ENCODE measurements at regions not wholly inside any gene's neighbourhood (a gene's known extent, or its start where the extent isn't known, plus 50 kb on each side); places are given as distances from the start of the nearest gene placed in this dataset.

DNA sequence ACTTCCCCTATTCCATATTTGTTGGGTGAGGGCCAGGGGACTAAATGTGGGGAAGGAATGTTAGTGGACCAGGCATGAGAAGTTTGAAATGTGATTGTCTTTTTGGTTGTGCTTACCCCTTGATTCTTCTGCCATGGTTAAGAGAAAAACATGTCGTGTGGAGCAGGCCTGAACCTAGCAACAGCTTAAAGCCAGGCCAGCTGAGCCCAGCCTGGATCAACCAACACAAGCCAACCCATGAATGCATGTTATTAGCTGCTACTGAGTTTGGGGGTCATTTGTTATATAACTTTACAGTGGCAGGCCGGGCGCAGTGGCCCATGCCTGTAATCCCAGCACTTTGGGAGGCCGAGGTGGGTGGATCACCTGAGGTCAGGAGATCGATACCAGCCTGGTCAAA is 52.4 kb upstream of the TRIO start:
- TF ChIP-seq, protein P1, sequence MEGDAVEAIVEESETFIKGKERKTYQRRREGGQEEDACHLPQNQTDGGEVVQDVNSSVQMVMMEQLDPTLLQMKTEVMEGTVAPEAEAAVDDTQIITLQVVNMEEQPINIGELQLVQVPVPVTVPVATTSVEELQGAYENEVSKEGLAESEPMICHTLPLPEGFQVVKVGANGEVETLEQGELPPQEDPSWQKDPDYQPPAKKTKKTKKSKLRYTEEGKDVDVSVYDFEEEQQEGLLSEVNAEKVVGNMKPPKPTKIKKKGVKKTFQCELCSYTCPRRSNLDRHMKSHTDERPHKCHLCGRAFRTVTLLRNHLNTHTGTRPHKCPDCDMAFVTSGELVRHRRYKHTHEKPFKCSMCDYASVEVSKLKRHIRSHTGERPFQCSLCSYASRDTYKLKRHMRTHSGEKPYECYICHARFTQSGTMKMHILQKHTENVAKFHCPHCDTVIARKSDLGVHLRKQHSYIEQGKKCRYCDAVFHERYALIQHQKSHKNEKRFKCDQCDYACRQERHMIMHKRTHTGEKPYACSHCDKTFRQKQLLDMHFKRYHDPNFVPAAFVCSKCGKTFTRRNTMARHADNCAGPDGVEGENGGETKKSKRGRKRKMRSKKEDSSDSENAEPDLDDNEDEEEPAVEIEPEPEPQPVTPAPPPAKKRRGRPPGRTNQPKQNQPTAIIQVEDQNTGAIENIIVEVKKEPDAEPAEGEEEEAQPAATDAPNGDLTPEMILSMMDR (conservative IDR thresholded peaks at IDR 0.05; ENCODE audit: low read depth): no peak
- POLR2A ChIA-PET (ENCODE audit: low non-redundant PET): no interaction called here
- DNase-seq (ENCODE audit: low spot score): no peak
- no peak overlapping the region for H3K27ac ChIP-seq
- CTCF ChIA-PET: no interaction called here

DNA sequence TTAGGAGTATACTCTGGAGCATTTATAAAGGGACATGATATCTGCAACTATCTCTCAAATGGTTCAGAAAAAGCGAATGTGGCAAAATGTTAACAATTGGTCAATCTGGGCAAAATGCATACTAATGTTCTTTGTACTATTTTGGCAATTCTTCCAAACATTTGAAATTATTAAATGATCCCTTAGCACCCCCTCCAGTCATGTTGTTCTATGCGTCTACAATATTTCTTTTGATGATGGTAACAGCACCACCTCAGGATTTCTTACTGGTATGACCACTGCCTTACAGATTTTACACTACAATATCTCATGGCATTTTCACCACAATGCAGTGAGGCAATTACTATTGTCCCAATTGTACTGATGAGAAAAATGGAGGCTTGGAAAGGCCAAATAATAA is 52.9 kb upstream of the TRIO start:
- no peak overlapping the region for H3K27ac ChIP-seq
- TF ChIP-seq, protein P1 (conservative IDR thresholded peaks at IDR 0.05; ENCODE audit: low read depth): no peak
- POLR2A ChIA-PET (ENCODE audit: low non-redundant PET): no interaction called here
- no peak for DNase-seq (ENCODE audit: low spot score)
- CTCF ChIA-PET: no interaction called here

DNA sequence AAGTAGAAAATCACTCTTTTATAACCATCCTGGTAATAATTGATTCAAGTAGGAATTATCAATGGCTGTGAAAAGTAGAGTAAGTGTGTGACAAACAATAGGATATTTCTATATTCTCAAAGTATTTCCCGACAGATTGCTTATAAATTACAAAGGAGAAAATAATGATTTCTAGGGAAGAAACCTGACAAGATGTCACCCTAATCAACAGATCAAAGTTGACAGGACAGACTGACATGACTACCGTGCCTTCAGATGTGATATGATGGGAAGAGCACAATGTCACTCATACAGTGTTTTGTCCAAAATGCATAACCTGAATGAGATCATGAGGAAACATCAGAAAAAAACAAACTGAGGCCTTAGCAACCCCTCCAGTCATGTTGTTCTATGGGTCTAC is 53.9 kb upstream of the TRIO start:
- ChIA-PET CTCF (no interaction called here), POLR2A (ENCODE audit: low non-redundant PET) (no interaction called here)
- DNase-seq (ENCODE audit: low spot score): no peak
- TF ChIP-seq, protein P1 (conservative IDR thresholded peaks at IDR 0.05; ENCODE audit: low read depth): no peak
- H3K27ac ChIP-seq: no peak overlapping the region

DNA sequence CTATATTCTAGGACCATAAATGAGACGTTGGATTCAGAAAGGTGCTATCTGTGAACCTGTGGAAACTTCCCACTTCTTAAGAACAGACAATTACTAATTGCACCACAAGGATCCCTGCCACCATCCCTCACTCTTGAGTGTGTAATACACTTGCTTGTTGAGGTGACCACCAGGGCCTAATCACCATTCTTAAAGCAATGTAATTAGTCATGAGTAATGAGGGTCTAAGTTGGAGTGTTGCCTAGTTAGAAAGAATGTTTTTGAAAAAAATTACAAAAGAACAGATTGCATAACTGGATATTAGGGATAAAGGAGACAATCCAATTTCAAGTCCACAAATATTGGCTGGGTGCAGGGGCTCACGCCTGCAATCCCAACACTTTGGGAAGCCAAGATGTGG is 56.9 kb upstream of the TRIO start:
- POLR2A ChIA-PET (ENCODE audit: low non-redundant PET): no interaction called here
- DNase-seq (ENCODE audit: low spot score): no peak
- CTCF ChIA-PET: interaction anchor here (0.6 kb wide), 1 partner anchor 16 kb away, joined by 3 read pairs; no protein-coding TSS in a partner anchor

DNA sequence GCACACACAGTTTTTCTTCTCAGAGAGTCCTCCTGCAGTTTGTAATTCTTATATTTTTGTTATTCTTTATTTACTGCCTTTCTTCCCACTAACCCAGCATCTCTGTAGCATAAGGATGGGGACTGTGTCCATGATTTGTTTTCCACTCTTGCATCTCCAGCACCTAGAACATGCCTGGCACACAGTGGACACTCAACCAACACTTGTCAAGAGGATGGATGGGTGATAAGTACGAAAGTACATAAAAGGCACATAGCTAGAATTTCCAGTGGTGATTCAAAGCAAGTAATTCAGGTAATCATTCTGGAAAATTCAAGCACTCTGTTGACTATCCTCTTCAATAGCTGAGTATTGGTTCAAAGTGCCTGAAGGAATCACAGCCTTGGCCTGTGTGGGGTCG is 60.2 kb upstream of the TRIO start:
- CTCF ChIA-PET: no interaction called here
- H3K27ac ChIP-seq: no peak overlapping the region
- TF ChIP-seq, protein P1 (conservative IDR thresholded peaks at IDR 0.05; ENCODE audit: low read depth): no peak
- POLR2A ChIA-PET (ENCODE audit: low non-redundant PET): no interaction called here
- no peak for DNase-seq (ENCODE audit: low spot score)

More for the DNA sequence above, 56.9 kb upstream of the TRIO start:
- TF ChIP-seq, protein P1 (conservative IDR thresholded peaks at IDR 0.05; ENCODE audit: low read depth): no peak
- H3K27ac ChIP-seq: no peak overlapping the region

DNA sequence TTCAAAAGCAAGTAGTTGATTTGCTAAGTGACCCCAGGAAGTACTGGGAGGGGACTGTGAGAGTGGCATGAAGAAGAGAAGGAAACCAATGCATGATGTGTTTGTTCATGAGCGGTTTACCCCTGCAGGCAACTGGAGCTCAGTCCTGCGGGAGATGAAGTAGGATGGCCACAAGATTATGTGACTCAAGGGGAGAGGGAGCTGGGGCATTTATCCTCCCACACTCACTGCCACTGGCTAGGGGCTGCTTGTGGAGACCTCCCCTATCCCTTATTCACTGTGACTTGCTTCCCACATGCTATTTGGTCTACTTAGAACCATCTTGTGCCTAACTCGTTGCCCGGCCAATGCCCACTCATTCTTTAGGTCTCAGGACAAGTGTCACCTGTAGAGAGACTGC is 60.6 kb upstream of the TRIO start:
- H3K27ac ChIP-seq: no peak overlapping the region
- TF ChIP-seq, protein P1 (conservative IDR thresholded peaks at IDR 0.05; ENCODE audit: low read depth): no peak
- no peak for DNase-seq (ENCODE audit: low spot score)
- POLR2A ChIA-PET (ENCODE audit: low non-redundant PET): no interaction called here
- CTCF ChIA-PET: no interaction called here

DNA sequence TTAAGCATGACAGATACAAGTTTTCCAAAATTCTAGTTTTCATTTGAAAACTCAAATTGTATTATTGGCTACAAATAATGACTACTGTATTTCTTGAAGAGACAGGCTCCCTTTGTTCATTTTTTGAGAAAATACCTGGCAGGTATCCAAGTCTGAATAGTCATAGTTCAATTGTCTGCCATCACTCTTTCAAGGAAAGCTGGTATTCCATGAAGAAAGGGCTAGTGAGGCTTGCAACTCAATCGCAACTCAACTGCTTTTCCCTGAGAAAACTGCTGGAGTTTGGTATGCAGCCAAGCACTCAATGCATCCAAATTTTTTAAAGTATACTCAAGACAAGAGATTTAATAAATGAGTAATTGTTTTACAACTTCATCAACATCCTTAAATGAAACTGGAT is 61.4 kb upstream of the TRIO start:
- TF ChIP-seq, protein P1 (conservative IDR thresholded peaks at IDR 0.05; ENCODE audit: low read depth): no peak
- no peak for DNase-seq (ENCODE audit: low spot score)
- no peak overlapping the region for H3K27ac ChIP-seq
- CTCF ChIA-PET: no interaction called here
- POLR2A ChIA-PET (ENCODE audit: low non-redundant PET): no interaction called here
